ENCODE measurements at regions not wholly inside any gene's neighbourhood (a gene's known extent, or its start where the extent isn't known, plus 50 kb on each side); places are given as distances from the start of the nearest gene placed in this dataset.
"Not testable (repeated sequence)": the region's sequence is repeated elsewhere in the genome, so short reads cannot be mapped to it uniquely, and the experiment has no call there.

- Histone ChIP-seq H3K4me1 (no peaks in the 10 kb centered on the region), H3K4me3 (ENCODE audit: low read depth, low read length) (no peak overlapping the region), H3K9me3 (no peaks in the 10 kb centered on the region), H3K36me3 (no peaks in the 10 kb centered on the region), H3K27me3 (no peaks in the 10 kb centered on the region)
- DNase-seq: no peak
- no peak for TF ChIP-seq CTCF (IDR thresholded peaks at IDR 0.05; ENCODE audit: low read depth, low read length)
Measured at GRCh38 chr2:153575171-153575853, 96.8 kb upstream of the RPRM start.

DNA sequence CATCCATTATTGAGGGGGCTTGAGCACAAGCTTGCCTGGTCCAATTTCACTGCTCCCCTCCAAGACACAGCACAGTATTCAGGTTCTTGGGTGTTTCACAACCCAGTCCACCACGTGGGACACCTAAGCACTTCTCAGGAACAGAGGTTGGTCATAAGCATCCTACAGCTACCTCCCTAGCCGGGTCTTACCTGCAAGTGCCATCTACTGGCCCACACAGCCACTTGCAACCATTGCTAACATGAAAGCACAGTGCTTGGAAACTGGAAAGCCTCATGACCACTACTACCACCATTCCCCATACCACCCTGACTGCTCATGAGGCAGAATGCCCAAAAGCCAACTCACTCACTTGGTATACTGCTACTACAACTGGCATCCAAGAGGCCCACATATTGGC lies 105.7 kb upstream of the RPRM start:
- H3K4me1 ChIP-seq: no peaks in the 10 kb centered on the region
- no peaks in the 10 kb centered on the region for H3K27me3 ChIP-seq
- no peak for TF ChIP-seq CTCF (IDR thresholded peaks at IDR 0.05; ENCODE audit: low read depth, low read length)
- no peak overlapping the region for H3K4me3 ChIP-seq (ENCODE audit: low read depth, low read length)
- DNase-seq: no peak
- H3K36me3 ChIP-seq: no peaks in the 10 kb centered on the region
- H3K9me3 ChIP-seq: no peaks in the 10 kb centered on the region

GRCh38 chr2:153588408-153588807 lies 109.8 kb upstream of the RPRM start:
- Histone ChIP-seq H3K36me3 (no peaks in the 10 kb centered on the region), H3K9me3 (no peaks in the 10 kb centered on the region), H3K27me3 (no peaks in the 10 kb centered on the region), H3K4me3 (ENCODE audit: low read depth, low read length) (no peak overlapping the region), H3K4me1 (no peaks in the 10 kb centered on the region)
- no peak for DNase-seq
- TF ChIP-seq CTCF (IDR thresholded peaks at IDR 0.05; ENCODE audit: low read depth, low read length): no peak

DNA sequence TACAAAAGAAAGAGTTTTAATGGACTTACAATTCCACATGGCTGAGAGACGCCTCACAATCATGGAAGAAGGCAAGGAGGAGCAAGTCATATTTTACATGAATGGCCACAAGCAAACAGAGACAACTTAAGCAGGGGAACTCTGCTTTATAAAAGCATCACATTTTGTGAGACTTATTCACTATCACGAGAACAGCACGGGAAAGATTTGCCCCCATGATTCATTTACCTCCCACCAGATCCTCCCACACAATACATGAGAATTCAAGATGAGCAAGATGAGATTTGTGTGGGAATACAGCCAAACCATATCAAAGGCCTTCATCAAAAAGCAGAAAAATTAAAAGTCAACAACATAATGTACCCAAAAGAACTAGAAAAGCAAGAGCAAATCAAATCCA lies 111.0 kb upstream of the RPRM start:
- no peak for TF ChIP-seq CTCF (IDR thresholded peaks at IDR 0.05; ENCODE audit: low read depth, low read length)
- Histone ChIP-seq H3K9me3 (no peaks in the 10 kb centered on the region), H3K27me3 (no peaks in the 10 kb centered on the region), H3K36me3 (no peaks in the 10 kb centered on the region), H3K4me1 (no peaks in the 10 kb centered on the region), H3K4me3 (ENCODE audit: low read depth, low read length) (no peak overlapping the region)
- no peak for DNase-seq

- not testable (repeated sequence) for H3K36me3 ChIP-seq; H3K9me3 ChIP-seq; H3K4me1 ChIP-seq; H3K27me3 ChIP-seq; DNase-seq; H3K4me3 ChIP-seq (ENCODE audit: low read depth, low read length)
Measured at GRCh38 chr2:153593086-153593485, 114.5 kb upstream of the RPRM start.

- Histone ChIP-seq H3K4me1 (no peaks in the 10 kb centered on the region), H3K9me3 (no peaks in the 10 kb centered on the region), H3K36me3 (no peaks in the 10 kb centered on the region), H3K27me3 (no peaks in the 10 kb centered on the region), H3K4me3 (ENCODE audit: low read depth, low read length) (no peak overlapping the region)
- no peak for DNase-seq
- TF ChIP-seq CTCF (IDR thresholded peaks at IDR 0.05; ENCODE audit: low read depth, low read length): no peak
Measured at GRCh38 chr2:153595939-153596338, 117.4 kb upstream of the RPRM start.

- no peaks in the 10 kb centered on the region for H3K4me1 ChIP-seq
- DNase-seq: no peak
- no peak overlapping the region for H3K4me3 ChIP-seq (ENCODE audit: low read depth, low read length)
- H3K9me3 ChIP-seq: no peaks in the 10 kb centered on the region
- H3K27me3 ChIP-seq: no peaks in the 10 kb centered on the region
- TF ChIP-seq CTCF (IDR thresholded peaks at IDR 0.05; ENCODE audit: low read depth, low read length): no peak
- no peaks in the 10 kb centered on the region for H3K36me3 ChIP-seq
Measured at GRCh38 chr2:153601812-153602211, 123.2 kb upstream of the RPRM start.

Data from BE2C (cell line).